ENCODE measurements at regions not wholly inside any gene's neighbourhood (a gene's known extent, or its start where the extent isn't known, plus 50 kb on each side); places are given as distances from the start of the nearest gene placed in this dataset.
A peak's percentile ranks its signal among the peaks of the same experiment; 100 is the strongest.

DNA sequence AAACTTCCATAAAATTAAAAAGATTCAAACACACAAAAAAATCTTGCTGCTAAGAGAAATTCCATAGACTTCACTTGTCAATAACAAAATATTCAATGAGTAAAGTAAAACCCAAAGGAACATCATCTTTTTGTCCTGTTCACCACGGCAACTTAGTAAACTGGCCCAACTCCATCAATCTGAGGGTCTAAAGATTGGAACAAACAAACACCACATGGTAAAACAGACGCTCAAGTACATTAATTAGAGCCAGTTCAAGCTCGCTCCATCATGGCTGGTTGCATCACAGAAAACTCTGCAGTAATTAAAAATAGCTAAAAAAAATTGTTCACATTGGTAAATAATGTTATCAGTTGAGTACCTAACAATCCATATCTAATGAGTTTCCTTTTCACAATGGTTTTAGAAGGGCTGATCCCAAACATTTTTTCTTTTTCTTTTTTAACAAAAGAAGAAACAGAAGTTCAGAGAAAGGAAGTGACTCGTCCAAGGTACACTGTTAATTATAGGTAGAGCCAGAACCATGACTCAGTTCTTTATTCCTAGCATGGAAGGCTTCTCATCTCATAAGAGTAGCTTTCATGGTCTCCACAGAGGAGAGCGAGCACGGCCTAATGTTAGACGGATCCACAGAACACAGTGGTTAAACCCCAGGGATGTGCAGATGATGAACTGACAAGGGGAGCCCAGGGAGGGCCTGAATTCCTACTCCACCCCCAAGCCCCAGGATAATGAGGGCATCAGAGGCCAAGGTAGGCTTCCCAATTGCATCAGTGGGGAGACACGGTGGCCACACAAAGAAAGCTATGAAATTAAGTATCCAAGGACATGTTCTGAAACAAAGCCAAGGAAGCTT, 79.2 kb upstream of the ARHGEF3 start:
- DNase-seq (no peak), ATAC-seq (no peak)
- H3K27me3 ChIP-seq (ENCODE audit: control insufficient read depth, insufficient read depth) = no peaks in the 10 kb centered on the region
- intact Hi-C loops (cut with DNase I) = no loop called here
- H3K4me3 ChIP-seq (ENCODE audit: low read length) = no peak overlapping the region
- H3K4me1 ChIP-seq (ENCODE audit: control insufficient read depth, insufficient read depth, low read length) = peaks cover 5% of the 10 kb centered on the region
- H3K27ac ChIP-seq (ENCODE audit: low read length) = no peak overlapping the region
- 88% methylated on average over 8 of the region's 8 CpGs for WGBS
- H3K9me3 ChIP-seq (ENCODE audit: control insufficient read depth, low read length) = no peaks in the 10 kb centered on the region

DNA sequence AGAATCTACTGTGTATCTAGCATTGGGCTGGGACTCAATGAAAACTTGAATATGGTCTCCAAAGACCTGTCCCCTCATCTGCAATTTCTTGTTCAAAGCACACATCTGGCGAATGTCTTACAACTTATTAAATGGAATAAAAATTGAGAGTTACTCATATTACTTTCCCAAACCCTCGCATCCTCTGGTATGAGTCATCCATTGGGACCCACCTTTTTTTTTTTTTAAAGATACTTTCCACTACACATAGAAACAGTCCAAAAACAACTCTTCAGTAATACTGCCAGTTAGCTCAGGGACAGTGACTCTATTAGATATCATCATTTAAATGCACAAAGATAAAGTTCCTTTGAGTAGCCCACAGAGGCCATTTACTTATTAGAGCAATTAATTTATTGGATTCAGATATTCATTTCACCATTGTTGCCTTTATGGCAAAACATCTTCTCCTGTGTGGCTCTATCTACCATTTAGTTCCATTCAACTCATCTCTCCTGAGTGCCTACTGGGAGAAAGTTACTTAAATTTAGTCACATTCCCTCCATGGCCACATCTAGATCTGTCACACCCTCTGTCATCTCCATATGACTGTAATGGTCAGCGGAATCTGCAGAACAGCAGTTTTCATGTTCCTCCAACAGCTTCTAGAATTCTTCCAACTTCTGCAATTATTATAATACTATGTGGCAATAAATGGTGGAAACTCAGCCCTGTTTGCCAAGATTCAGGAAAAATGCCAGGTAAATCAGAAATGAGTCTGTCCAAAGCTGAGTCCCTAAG, 77.9 kb upstream of the ARHGEF3 start:
- intact Hi-C loops (cut with DNase I) = no loop called here

DNA sequence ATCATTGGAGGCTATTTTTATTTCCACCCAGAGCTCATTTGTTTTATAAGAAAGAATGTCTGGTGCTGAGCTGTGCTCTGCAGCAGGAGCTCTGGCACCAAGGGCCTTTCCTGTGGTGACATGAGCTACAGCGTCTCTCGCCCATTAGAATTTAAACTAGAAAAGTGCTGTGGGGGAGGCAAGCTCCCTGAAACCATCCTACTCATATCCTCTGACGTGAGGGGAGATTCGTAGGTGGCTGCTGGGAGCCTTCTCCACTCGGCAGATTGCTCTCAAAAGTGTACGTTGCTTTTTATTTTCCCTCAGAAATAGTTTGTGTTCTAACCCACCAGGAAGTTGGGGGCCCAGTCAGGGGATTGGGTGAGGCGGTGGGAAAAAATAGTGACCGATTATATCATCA, 76.3 kb upstream of the ARHGEF3 start:
- Histone ChIP-seq H3K4me3 (ENCODE audit: low read length) (peak overlapping the region; percentile 6), H3K9me3 (ENCODE audit: control insufficient read depth, low read length) (no peaks in the 10 kb centered on the region), H3K27me3 (ENCODE audit: control insufficient read depth, insufficient read depth) (no peaks in the 10 kb centered on the region), H3K4me1 (ENCODE audit: control insufficient read depth, insufficient read depth, low read length) (peaks cover 5% of the 10 kb centered on the region), H3K27ac (ENCODE audit: low read length) (peak overlapping the region; percentile 74)
- peak; percentile 43 to 64 for ATAC-seq
- 22% methylated on average over 8 of the region's 8 CpGs for WGBS
- intact Hi-C loops (cut with DNase I) = no loop called here
- no peak for DNase-seq

More for the DNA sequence above, 77.9 kb upstream of the ARHGEF3 start:
- peak in 1 of 2 donors; percentile 64 for ATAC-seq
- H3K27ac ChIP-seq (ENCODE audit: low read length) = no peak overlapping the region
- H3K4me1 ChIP-seq (ENCODE audit: control insufficient read depth, insufficient read depth, low read length) = peaks cover 5% of the 10 kb centered on the region
- no peaks in the 10 kb centered on the region for H3K9me3 ChIP-seq (ENCODE audit: control insufficient read depth, low read length)
- H3K27me3 ChIP-seq (ENCODE audit: control insufficient read depth, insufficient read depth) = no peaks in the 10 kb centered on the region
- 36% methylated on average over 3 of the region's 3 CpGs for WGBS
- no peak for DNase-seq
- no peak overlapping the region for H3K4me3 ChIP-seq (ENCODE audit: low read length)

DNA sequence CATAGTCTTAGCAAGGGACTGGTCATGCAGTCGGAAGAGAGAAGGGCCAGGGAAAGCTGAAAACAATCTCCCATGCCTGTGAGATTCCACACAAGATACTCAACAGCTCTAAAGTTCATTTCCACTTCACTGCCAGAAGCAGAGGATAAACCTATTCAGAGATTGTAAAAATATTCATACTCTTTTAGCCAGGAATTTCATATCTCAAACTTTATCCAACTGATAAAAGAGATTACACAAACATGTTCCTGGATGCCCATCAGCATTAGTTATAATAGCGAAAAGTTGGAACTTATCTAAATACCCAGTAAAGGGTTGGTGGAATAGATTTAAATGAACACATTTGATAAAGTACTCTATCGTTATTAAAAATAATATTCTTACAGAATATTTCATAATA, 75.2 kb upstream of the ARHGEF3 start:
- ATAC-seq = no peak
- DNase-seq = no peak
- intact Hi-C loops (cut with DNase I) = no loop called here
- peaks cover 5% of the 10 kb centered on the region for H3K4me1 ChIP-seq (ENCODE audit: control insufficient read depth, insufficient read depth, low read length)
- H3K4me3 ChIP-seq (ENCODE audit: low read length) = no peak overlapping the region
- 59% methylated on average over 3 of the region's 3 CpGs for WGBS
- no peaks in the 10 kb centered on the region for H3K27me3 ChIP-seq (ENCODE audit: control insufficient read depth, insufficient read depth)
- H3K27ac ChIP-seq (ENCODE audit: low read length) = no peak overlapping the region
- no peaks in the 10 kb centered on the region for H3K9me3 ChIP-seq (ENCODE audit: control insufficient read depth, low read length)

DNA sequence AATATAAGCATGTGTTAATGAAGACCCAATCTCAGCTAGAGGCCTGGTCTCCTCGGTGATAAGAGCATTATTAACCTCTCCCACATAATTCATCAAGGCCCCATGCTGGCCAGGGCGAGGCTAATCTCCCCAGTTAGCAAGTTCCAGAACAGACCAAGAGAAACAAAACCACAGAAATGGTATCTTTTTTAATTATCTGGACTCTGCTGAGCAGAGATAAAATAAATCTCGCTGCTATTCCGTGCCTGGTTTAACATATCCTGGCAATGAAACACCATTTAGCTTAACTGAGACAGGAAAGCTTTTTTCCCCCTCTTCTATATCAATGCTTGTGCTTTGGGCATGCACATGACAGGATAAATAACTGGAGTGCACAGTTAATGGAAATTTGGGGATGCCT, 72.5 kb upstream of the ARHGEF3 start:
- Histone ChIP-seq H3K27me3 (ENCODE audit: control insufficient read depth, insufficient read depth) (no peaks in the 10 kb centered on the region), H3K9me3 (ENCODE audit: control insufficient read depth, low read length) (no peaks in the 10 kb centered on the region), H3K27ac (ENCODE audit: low read length) (no peak overlapping the region), H3K4me3 (ENCODE audit: low read length) (no peak overlapping the region), H3K4me1 (ENCODE audit: control insufficient read depth, insufficient read depth, low read length) (peaks cover 5% of the 10 kb centered on the region)
- DNase-seq = no peak
- intact Hi-C loops (cut with DNase I) = no loop called here
- 56% methylated on average over 4 of the region's 4 CpGs for WGBS
- ATAC-seq = no peak

DNA sequence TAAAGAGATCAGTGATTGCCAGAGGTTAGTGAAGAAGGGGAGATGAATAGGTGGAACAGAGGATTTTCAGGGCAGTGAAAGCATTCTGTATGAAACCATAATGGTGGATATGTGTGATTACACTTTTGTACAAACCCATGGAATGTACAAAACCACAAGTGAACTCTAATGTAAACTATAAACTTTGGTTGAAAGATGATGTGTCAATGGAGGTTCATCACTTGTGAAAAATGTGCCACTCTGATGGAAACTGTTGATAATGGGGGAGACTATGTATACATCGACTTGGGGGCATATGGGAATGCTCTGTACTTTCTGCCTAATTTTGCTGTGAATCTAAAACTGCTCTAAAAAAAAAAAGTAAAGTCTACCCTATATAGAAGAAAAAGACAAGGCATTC, 68.7 kb upstream of the ARHGEF3 start:
- Histone ChIP-seq H3K27me3 (ENCODE audit: control insufficient read depth, insufficient read depth) (no peaks in the 10 kb centered on the region), H3K4me3 (ENCODE audit: low read length) (no peak overlapping the region), H3K4me1 (ENCODE audit: control insufficient read depth, insufficient read depth, low read length) (no peaks in the 10 kb centered on the region), H3K9me3 (ENCODE audit: control insufficient read depth, low read length) (no peaks in the 10 kb centered on the region), H3K27ac (ENCODE audit: low read length) (no peak overlapping the region)
- intact Hi-C loops (cut with DNase I) = no loop called here
- WGBS = 89% methylated on average over 1 of the region's 1 CpG
- ATAC-seq = no peak
- no peak for DNase-seq

DNA sequence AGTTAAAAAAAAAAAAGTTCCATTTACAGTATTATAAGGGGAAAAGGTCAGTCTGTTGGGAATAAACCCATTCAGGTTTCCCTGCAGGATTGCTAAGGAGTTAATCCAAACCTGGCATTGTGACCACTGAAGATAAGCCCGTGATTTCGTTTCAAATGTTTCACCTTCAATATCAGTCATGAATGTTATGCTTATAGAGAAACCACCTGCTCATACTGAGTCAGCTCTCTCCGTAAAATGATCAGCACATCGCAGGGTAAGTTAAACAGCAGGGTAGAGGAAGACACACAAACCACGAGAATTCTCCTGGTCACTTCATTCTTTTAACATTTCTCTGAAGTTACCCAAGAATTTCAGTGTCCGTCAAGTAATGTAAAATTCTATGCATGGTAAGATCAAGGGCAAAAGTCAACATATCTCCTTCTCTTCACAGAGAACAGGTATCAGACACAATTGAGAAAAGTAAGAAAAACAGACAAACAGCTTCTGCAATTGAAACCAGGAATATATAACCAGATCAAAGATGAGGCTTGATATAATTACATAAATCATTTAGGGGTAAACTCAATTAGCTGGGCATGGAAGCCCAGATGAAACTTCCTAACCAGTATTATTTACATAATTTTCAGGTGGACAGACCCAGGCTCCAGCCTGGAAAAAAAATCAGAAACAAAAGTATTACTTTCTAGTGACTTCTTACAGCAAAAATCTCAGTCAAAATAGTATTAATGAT, 67.6 kb upstream of the ARHGEF3 start:
- no peaks in the 10 kb centered on the region for H3K4me1 ChIP-seq (ENCODE audit: control insufficient read depth, insufficient read depth, low read length)
- no peak for DNase-seq
- ATAC-seq = no peak
- intact Hi-C loops (cut with DNase I) = no loop called here
- H3K4me3 ChIP-seq (ENCODE audit: low read length) = no peak overlapping the region
- H3K27me3 ChIP-seq (ENCODE audit: control insufficient read depth, insufficient read depth) = no peaks in the 10 kb centered on the region
- WGBS = 65% methylated on average over 6 of the region's 6 CpGs
- no peaks in the 10 kb centered on the region for H3K9me3 ChIP-seq (ENCODE audit: control insufficient read depth, low read length)
- H3K27ac ChIP-seq (ENCODE audit: low read length) = no peak overlapping the region

DNA sequence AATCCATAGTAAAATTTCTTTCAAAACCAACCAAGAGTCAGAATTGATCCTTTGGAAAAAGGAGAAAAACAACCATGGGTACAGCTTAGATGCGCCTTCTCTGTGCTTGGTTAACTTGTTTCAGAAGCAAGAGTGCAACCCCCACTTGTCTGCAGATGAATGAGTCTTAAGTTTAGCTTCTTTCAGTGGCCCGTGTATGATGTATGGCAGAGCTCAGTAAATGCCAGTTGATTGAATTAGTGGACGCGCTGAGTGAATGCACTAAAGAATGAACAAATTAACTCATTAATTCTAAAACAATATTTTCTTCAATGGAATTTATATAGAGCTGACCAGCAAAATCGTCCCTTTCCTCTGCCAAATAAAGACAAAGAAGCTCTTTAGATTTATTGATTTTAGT, 67.0 kb upstream of the ARHGEF3 start:
- no peak overlapping the region for H3K27ac ChIP-seq (ENCODE audit: low read length)
- no peaks in the 10 kb centered on the region for H3K27me3 ChIP-seq (ENCODE audit: control insufficient read depth, insufficient read depth)
- H3K9me3 ChIP-seq (ENCODE audit: control insufficient read depth, low read length) = no peaks in the 10 kb centered on the region
- DNase-seq (no peak), ATAC-seq (no peak)
- no peak overlapping the region for H3K4me3 ChIP-seq (ENCODE audit: low read length)
- no peaks in the 10 kb centered on the region for H3K4me1 ChIP-seq (ENCODE audit: control insufficient read depth, insufficient read depth, low read length)
- 90% methylated on average over 5 of the region's 5 CpGs for WGBS
- intact Hi-C loops (cut with DNase I) = no loop called here

DNA sequence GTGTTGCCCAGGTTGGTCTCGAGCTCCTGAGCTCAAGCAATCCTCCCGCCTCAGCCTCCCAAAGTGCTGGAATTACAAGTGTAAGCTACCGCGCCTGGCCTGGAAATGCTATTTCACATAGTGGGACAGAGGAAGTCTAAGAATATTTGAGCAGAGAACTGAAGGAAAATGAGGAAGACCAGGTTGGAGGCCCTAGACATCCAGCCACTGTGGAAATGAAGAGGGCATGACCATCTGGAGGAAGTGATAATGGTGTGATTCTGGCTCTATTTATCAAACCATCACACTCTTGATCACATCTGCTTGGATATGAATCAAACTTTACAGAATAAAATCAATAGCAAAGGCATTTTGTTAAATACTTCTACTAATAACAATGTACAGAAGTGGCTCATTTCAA, 65.9 kb upstream of the ARHGEF3 start:
- H3K4me1 ChIP-seq (ENCODE audit: control insufficient read depth, insufficient read depth, low read length) = no peaks in the 10 kb centered on the region
- H3K9me3 ChIP-seq (ENCODE audit: control insufficient read depth, low read length) = no peaks in the 10 kb centered on the region
- H3K4me3 ChIP-seq (ENCODE audit: low read length) = no peak overlapping the region
- H3K27me3 ChIP-seq (ENCODE audit: control insufficient read depth, insufficient read depth) = no peaks in the 10 kb centered on the region
- 89% methylated on average over 4 of the region's 4 CpGs for WGBS
- ATAC-seq (no peak), DNase-seq (no peak)
- H3K27ac ChIP-seq (ENCODE audit: low read length) = no peak overlapping the region
- intact Hi-C loops (cut with DNase I) = no loop called here

DNA sequence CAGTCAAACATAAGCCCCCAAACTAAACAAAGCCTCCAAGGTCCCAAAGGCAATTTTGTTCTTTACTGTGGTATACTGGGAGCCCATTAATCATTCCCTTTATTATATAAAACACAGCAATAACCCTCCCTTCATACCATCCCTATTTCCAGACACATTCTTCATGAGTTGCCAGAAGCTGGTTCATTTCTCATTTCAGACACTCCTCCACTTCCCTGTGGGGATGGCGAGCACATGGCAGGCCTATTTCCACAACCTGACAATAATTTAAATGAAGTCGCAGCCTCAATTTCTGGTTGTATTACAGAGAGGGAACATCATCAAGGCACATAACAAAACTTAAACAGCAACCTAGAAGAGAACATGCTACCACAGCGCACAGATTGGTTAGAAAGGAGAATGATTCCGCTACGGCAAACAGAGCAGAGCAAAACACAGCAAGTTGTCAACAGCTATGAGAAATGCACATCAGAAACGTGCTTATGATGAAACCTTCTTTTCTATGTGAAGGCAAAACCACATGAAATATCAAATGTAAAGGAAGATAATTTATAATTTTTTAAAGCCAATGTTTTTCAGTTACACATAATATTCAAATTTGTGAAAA, 63.3 kb upstream of the ARHGEF3 start:
- DNase-seq = no peak
- Histone ChIP-seq H3K9me3 (ENCODE audit: control insufficient read depth, low read length) (no peaks in the 10 kb centered on the region), H3K27ac (ENCODE audit: low read length) (no peak overlapping the region), H3K27me3 (ENCODE audit: control insufficient read depth, insufficient read depth) (no peaks in the 10 kb centered on the region), H3K4me1 (ENCODE audit: control insufficient read depth, insufficient read depth, low read length) (no peaks in the 10 kb centered on the region), H3K4me3 (ENCODE audit: low read length) (no peak overlapping the region)
- intact Hi-C loops (cut with DNase I) = no loop called here
- 91% methylated on average over 6 of the region's 6 CpGs for WGBS
- ATAC-seq = no peak

DNA sequence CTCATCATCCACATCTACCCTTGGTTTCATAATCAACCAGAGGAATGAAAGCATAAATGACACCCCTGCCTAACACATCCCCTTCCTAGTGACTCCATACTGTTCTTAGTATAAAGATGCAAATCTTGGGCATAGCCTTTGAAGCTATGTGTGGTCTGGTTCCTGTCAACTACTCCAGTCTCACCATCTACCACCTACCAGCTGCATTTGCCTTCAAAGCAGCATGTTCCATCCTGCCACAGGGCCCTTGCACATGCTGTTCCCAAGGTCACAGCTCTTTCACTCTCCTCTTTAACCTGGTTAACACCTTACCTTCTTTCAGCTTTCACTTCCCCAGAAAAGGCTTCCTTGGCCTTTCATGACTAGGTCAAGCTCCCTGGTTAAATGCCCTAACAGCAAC, 62.3 kb upstream of the ARHGEF3 start:
- H3K27ac ChIP-seq (ENCODE audit: low read length) = no peak overlapping the region
- H3K4me3 ChIP-seq (ENCODE audit: low read length) = no peak overlapping the region
- H3K27me3 ChIP-seq (ENCODE audit: control insufficient read depth, insufficient read depth) = no peaks in the 10 kb centered on the region
- intact Hi-C loops (cut with DNase I) = no loop called here
- no peaks in the 10 kb centered on the region for H3K9me3 ChIP-seq (ENCODE audit: control insufficient read depth, low read length)
- ATAC-seq (no peak), DNase-seq (no peak)
- no peaks in the 10 kb centered on the region for H3K4me1 ChIP-seq (ENCODE audit: control insufficient read depth, insufficient read depth, low read length)
